Stimulated activated CD4-positive, alpha-beta T cell treated with anti-CD3 and anti-CD28 coated beads, Interleukin-2, amount 100 ng/mL, for 24 hours (primary cell): ENCODE measurements at regions not wholly inside any gene's neighbourhood (a gene's known extent, or its start where the extent isn't known, plus 50 kb on each side); places are given as distances from the start of the nearest gene placed in this dataset.

ENCODE experiments used
- DNase-seq, 2 donors: peaks; one replicate each; pipeline ENCODE4 v3.0.0-alpha.2; 2020

GRCh38 chr4:148530114-148530513 is 87.9 kb upstream of the NR3C2 start:
- no peak for DNase-seq

DNA sequence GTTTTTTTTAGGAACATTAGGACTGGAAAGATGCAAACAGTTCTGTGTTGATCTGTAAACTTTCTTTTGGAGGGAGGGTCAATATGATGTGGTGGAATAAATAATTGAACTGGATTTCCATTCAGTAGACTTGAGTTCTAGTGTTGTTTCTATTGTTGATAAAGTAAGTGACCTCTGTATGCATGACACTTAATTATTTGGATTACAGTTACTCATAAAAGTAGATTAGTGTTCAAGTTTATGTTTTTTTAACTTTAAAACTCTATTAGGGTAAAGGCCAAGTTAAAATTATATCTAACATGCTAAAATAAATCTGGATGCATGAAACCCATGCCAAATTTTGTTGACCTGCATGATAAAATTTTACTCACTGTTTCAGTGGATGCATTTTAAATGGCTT is 85.4 kb upstream of the NR3C2 start:
- no peak for DNase-seq

GRCh38 chr4:148522995-148523394 is 80.8 kb upstream of the NR3C2 start:
- no peak for DNase-seq

GRCh38 chr4:148515248-148515647 is 73.0 kb upstream of the NR3C2 start:
- DNase-seq = no peak

GRCh38 chr4:148514581-148514980 is 72.4 kb upstream of the NR3C2 start:
- DNase-seq = no peak

- DNase-seq = no peak
Measured at GRCh38 chr4:148514041-148514440, 71.8 kb upstream of the NR3C2 start.

GRCh38 chr4:148510211-148510610 is 68.0 kb upstream of the NR3C2 start:
- DNase-seq = no peak

GRCh38 chr4:148503681-148504080 is 61.5 kb upstream of the NR3C2 start:
- no peak for DNase-seq

- no peak for DNase-seq
Measured at GRCh38 chr4:148497258-148497657, 55.0 kb upstream of the NR3C2 start.

- DNase-seq = no peak
Measured at GRCh38 chr4:148495463-148495862, 53.2 kb upstream of the NR3C2 start.
